D341Med (cell line): ENCODE measurements at regions not wholly inside any gene's neighbourhood (a gene's known extent, or its start where the extent isn't known, plus 50 kb on each side); places are given as distances from the start of the nearest gene placed in this dataset.

Experiments used
- DNase-seq: peaks from one replicate; pipeline ENCODE4 v3.0.0; 2012; ENCODE audit warnings: low spot score

- DNase-seq = no peak
Measured at GRCh38 chr21:41689289-41689583, 77.6 kb downstream of the RIPK4 start.

GRCh38 chr21:41687633-41688032 is 79.2 kb downstream of the RIPK4 start:
- DNase-seq = no peak

GRCh38 chr21:41686664-41687063 is 80.2 kb downstream of the RIPK4 start:
- no peak for DNase-seq

- no peak for DNase-seq
Measured at GRCh38 chr21:41685511-41686149, 81.2 kb downstream of the RIPK4 start.

GRCh38 chr21:41684381-41685245 is 82.2 kb downstream of the RIPK4 start:
- no peak for DNase-seq

- no peak for DNase-seq
Measured at GRCh38 chr21:41683815-41684214, 83.0 kb downstream of the RIPK4 start.

- no peak for DNase-seq
Measured at GRCh38 chr21:41682719-41683179, 84.1 kb downstream of the RIPK4 start.

GRCh38 chr21:41681939-41682718 is 84.7 kb downstream of the RIPK4 start:
- DNase-seq = no peak

- DNase-seq = no peak
Measured at GRCh38 chr21:41681348-41681801, 85.5 kb downstream of the RIPK4 start.

- DNase-seq = no peak
Measured at GRCh38 chr21:41680444-41681347, 86.2 kb downstream of the RIPK4 start.

GRCh38 chr21:41678924-41679318 is 87.9 kb downstream of the RIPK4 start:
- no peak for DNase-seq

GRCh38 chr21:41678016-41678923 is 88.6 kb downstream of the RIPK4 start:
- no peak for DNase-seq

GRCh38 chr21:41677671-41678015 is 89.2 kb downstream of the RIPK4 start:
- no peak for DNase-seq

- no peak for DNase-seq
Measured at GRCh38 chr21:41676198-41676597, 90.7 kb downstream of the RIPK4 start.

GRCh38 chr21:41675574-41675973 is 91.3 kb downstream of the RIPK4 start:
- no peak for DNase-seq

GRCh38 chr21:41674402-41674801 is 92.5 kb downstream of the RIPK4 start:
- DNase-seq = no peak

GRCh38 chr21:41673596-41674335 is 93.1 kb downstream of the RIPK4 start:
- DNase-seq = no peak

GRCh38 chr21:41673071-41673470 is 93.8 kb downstream of the RIPK4 start:
- no peak for DNase-seq

- DNase-seq = no peak
Measured at GRCh38 chr21:41672543-41672915, 94.3 kb downstream of the RIPK4 start.
